Neuronal stem cell (in vitro differentiated cells): ENCODE measurements at regions not wholly inside any gene's neighbourhood (a gene's known extent, or its start where the extent isn't known, plus 50 kb on each side); places are given as distances from the start of the nearest gene placed in this dataset.

Experiments
- DNase-seq: peaks from one replicate; pipeline ENCODE4 v3.0.0-alpha.2; 2013; ENCODE audit warnings: low spot score
- H2AFZ ChIP-seq: one replicate; pipeline ENCODE4 v1.6.1; 2013; ENCODE audit warnings: mild to moderate bottlenecking, low read length, inconsistent platforms
- H2AK5ac ChIP-seq: 2 replicates; pipeline ENCODE4 v1.6.1; 2013; ENCODE audit warnings: low read depth, mild to moderate bottlenecking, inconsistent platforms, low read length, moderate library complexity, mixed read lengths
- H2BK120ac ChIP-seq: 2 replicates; pipeline ENCODE4 v1.6.1; 2013; ENCODE audit warnings: low read depth, mild to moderate bottlenecking, inconsistent platforms, low read length, moderate library complexity, mixed read lengths
- H2BK12ac ChIP-seq: one replicate; pipeline ENCODE4 v1.6.1; 2013; ENCODE audit warnings: low read length, inconsistent platforms
- H2BK15ac ChIP-seq: 2 replicates; pipeline ENCODE4 v1.6.1; 2013; ENCODE audit warnings: mild to moderate bottlenecking, low read length, inconsistent platforms, mixed read lengths
- H2BK5ac ChIP-seq: one replicate; pipeline ENCODE4 v1.6.1; 2013; ENCODE audit warnings: inconsistent platforms, mild to moderate bottlenecking, low read length, moderate library complexity
- H3K14ac ChIP-seq: one replicate; pipeline ENCODE4 v1.6.1; 2013; ENCODE audit warnings: low read length, inconsistent platforms
- H3K18ac ChIP-seq: 2 replicates; pipeline ENCODE4 v1.6.1; 2013; ENCODE audit warnings: low read length, inconsistent platforms
- H3K23ac ChIP-seq: 2 replicates; pipeline ENCODE4 v1.6.1; 2013; ENCODE audit warnings: low read depth, mild to moderate bottlenecking, mixed read lengths, low read length, inconsistent platforms; ENCODE audit not compliant: poor library complexity
- H3K27ac ChIP-seq: replicated peaks from 3 replicates; pipeline ENCODE4 v1.5.1; 2013; ENCODE audit warnings: low read length, inconsistent platforms
- H3K27me3 ChIP-seq, 3 experiments: 2 replicates each; pipeline ENCODE4 v1.6.1; 2013; ENCODE audit warnings: low read length in 3 of 3, mild to moderate bottlenecking in 2 of 3, inconsistent platforms in 1 of 3, low read depth in 1 of 3, mixed read lengths in 1 of 3, moderate library complexity in 1 of 3; ENCODE audit not compliant: control insufficient read depth in 3 of 3, insufficient read depth in 3 of 3
- H3K36me3 ChIP-seq, 2 donors: replicated peaks in 1 of 2; 2 replicates each; pipeline ENCODE4 v1.6.1; 2013; ENCODE audit warnings: low read length in 2 of 2; ENCODE audit not compliant: control insufficient read depth in 2 of 2, insufficient read depth in 2 of 2
- H3K4ac ChIP-seq: 2 replicates; pipeline ENCODE4 v1.6.1; 2013; ENCODE audit warnings: inconsistent platforms, mild to moderate bottlenecking, low read length, moderate library complexity
- H3K4me1 ChIP-seq, 2 donors: 1 replicate in 1 of 2; 2 replicates in 1 of 2; pipeline ENCODE4 v1.6.1; 2013; ENCODE audit warnings: low read length in 2 of 2, low read depth in 1 of 2; ENCODE audit not compliant: control insufficient read depth in 2 of 2, insufficient read depth in 1 of 2
- H3K4me2 ChIP-seq: one replicate; pipeline ENCODE4 v1.6.1; 2013; ENCODE audit warnings: mild to moderate bottlenecking, low read length, inconsistent platforms; ENCODE audit not compliant: insufficient read depth, poor library complexity, severe bottlenecking
- H3K4me3 ChIP-seq, 2 donors: 2 replicates each; pipeline ENCODE4 v1.5.1; 2013; ENCODE audit warnings: low read length in 2 of 2, mild to moderate bottlenecking in 2 of 2, inconsistent platforms in 1 of 2, moderate library complexity in 1 of 2
- H3K79me1 ChIP-seq: one replicate; pipeline ENCODE4 v1.6.1; 2013; ENCODE audit warnings: low read depth, mild to moderate bottlenecking, inconsistent platforms, low read length, moderate library complexity
- H3K9ac ChIP-seq: one replicate; pipeline ENCODE4 v1.6.1; 2013; ENCODE audit warnings: mild to moderate bottlenecking, low read depth, low read length, inconsistent platforms; ENCODE audit not compliant: poor library complexity
- H3K9me3 ChIP-seq, 2 donors: replicated peaks in 1 of 2; 2 replicates each; pipeline versions ENCODE3 to v1.6.1; 2013; ENCODE audit warnings: low read length in 2 of 2, mild to moderate bottlenecking in 2 of 2, inconsistent platforms in 1 of 2, low read depth in 1 of 2, mixed read lengths in 1 of 2, moderate library complexity in 1 of 2; ENCODE audit not compliant: control insufficient read depth in 2 of 2, insufficient read depth in 1 of 2
- H4K8ac ChIP-seq: one replicate; pipeline ENCODE4 v1.6.1; 2013; ENCODE audit warnings: low read depth, mild to moderate bottlenecking, inconsistent platforms, low read length, moderate library complexity
- H4K91ac ChIP-seq: one replicate; pipeline ENCODE4 v1.6.1; 2013; ENCODE audit warnings: low read length, low read depth, mild to moderate bottlenecking, inconsistent platforms; ENCODE audit not compliant: poor library complexity
- WGBS, 2 donors: extraction: QIAGEN DNeasy Blood & Tissue Kit; methylation state at CpG; one replicate each; pipeline ENCODE4 v1.1.7; 2013; ENCODE audit warnings: missing lambda C conversion rate in 2 of 2, mixed read lengths in 1 of 2; ENCODE audit not compliant: insufficient read length in 2 of 2, insufficient replicate concordance in 1 of 2; ENCODE audit errors: extremely low coverage in 2 of 2; 5-methylcytosine and 5-hydroxymethylcytosine counted together

GRCh38 chr2:58769111-58769863, 528.2 kb upstream of the FANCL start:
- H3K79me1 ChIP-seq: no peaks in the 10 kb centered on the region

GRCh38 chr2:58768715-58769080, 527.6 kb upstream of the FANCL start:
- Histone ChIP-seq H4K8ac (no peak overlapping the region), H3K18ac (no peak overlapping the region), H3K4me1 (peaks cover 0 to 7% of the 10 kb centered on the region in 2 donors), H3K23ac (no peak overlapping the region), H3K4ac (no peak overlapping the region), H2BK5ac (no peak overlapping the region), H3K4me3 (no peak overlapping the region), H2BK12ac (no peak overlapping the region), H3K36me3 (no peaks in the 10 kb centered on the region), H3K27ac (no peak overlapping the region), H3K79me1 (no peaks in the 10 kb centered on the region), H2BK120ac (no peak overlapping the region), H3K9ac (no peak overlapping the region), H3K27me3 (no peaks in the 10 kb centered on the region), H4K91ac (no peak overlapping the region), H3K9me3 (no peaks in the 10 kb centered on the region), H2BK15ac (no peak overlapping the region), H3K4me2 (no peak overlapping the region), H2AK5ac (no peak overlapping the region), H3K14ac (no peak overlapping the region), H2AFZ (no peak overlapping the region)
- no peak for DNase-seq
- WGBS, 2 donors: no CpG with 5 or more reads among the region's 4 CpGs

More at GRCh38 chr2:58769111-58769863, 528.2 kb upstream of the FANCL start:
- Histone ChIP-seq H2AFZ (peak overlapping the region; percentile 56), H3K27ac (no peak overlapping the region), H2BK15ac (no peak overlapping the region), H3K36me3 (no peaks in the 10 kb centered on the region), H3K9ac (no peak overlapping the region), H3K18ac (no peak overlapping the region), H2BK12ac (no peak overlapping the region), H3K4me2 (no peak overlapping the region), H4K91ac (no peak overlapping the region), H3K4ac (no peak overlapping the region), H3K14ac (no peak overlapping the region), H3K9me3 (no peaks in the 10 kb centered on the region), H2BK120ac (no peak overlapping the region), H4K8ac (no peak overlapping the region), H2BK5ac (no peak overlapping the region), H3K4me1 (peaks cover 0 to 7% of the 10 kb centered on the region in 2 donors), H3K4me3 (no peak overlapping the region), H3K27me3 (no peaks in the 10 kb centered on the region), H3K23ac (no peak overlapping the region), H2AK5ac (no peak overlapping the region)
- DNase-seq: no peak
- no CpG with 5 or more reads among the region's 14 CpGs for WGBS, 2 donors

- H4K91ac ChIP-seq: no peak overlapping the region
- DNase-seq: peak; percentile 29
Observed at GRCh38 chr2:58767828-58768714, 526.9 kb upstream of the FANCL start.

More at GRCh38 chr2:58767828-58768714, 526.9 kb upstream of the FANCL start:
- Histone ChIP-seq H3K79me1 (no peaks in the 10 kb centered on the region), H2BK5ac (no peak overlapping the region), H2AK5ac (no peak overlapping the region), H2BK120ac (no peak overlapping the region), H3K27ac (no peak overlapping the region), H3K4me2 (no peak overlapping the region), H3K23ac (no peak overlapping the region), H3K9me3 (no peaks in the 10 kb centered on the region), H2AFZ (no peak overlapping the region), H4K8ac (no peak overlapping the region), H3K4me3 (no peak overlapping the region), H3K9ac (no peak overlapping the region), H3K36me3 (no peaks in the 10 kb centered on the region), H2BK12ac (no peak overlapping the region), H3K14ac (no peak overlapping the region), H3K27me3 (no peaks in the 10 kb centered on the region), H3K18ac (no peak overlapping the region), H3K4ac (no peak overlapping the region), H2BK15ac (no peak overlapping the region), H3K4me1 (peaks cover 0 to 7% of the 10 kb centered on the region in 2 donors)
- no CpG with 5 or more reads among the region's 10 CpGs for WGBS, 2 donors
